Upper lobe of right lung (tissue), 1 donor: ENCODE measurements at regions not wholly inside any gene's neighbourhood (a gene's known extent, or its start where the extent isn't known, plus 50 kb on each side); places are given as distances from the start of the nearest gene placed in this dataset.

ENCODE experiments used
- ATAC-seq: fragments of 200-7000 bp; cut with Tn5 transposase; one replicate; pipeline ENCODE4 v1.9.1; 2020; ENCODE audit warnings: mild to moderate bottlenecking, moderate library complexity
- DNase-seq: peaks from one replicate; pipeline ENCODE4 v3.0.0-alpha.2; 2020
- H3K27ac ChIP-seq: fragments of 200-600 bp; one replicate; pipeline ENCODE4 v1.8.0; 2022
- H3K27me3 ChIP-seq: fragments of 200-600 bp; one replicate; pipeline ENCODE4 v1.8.0; 2022; ENCODE audit warnings: mild to moderate bottlenecking
- H3K36me3 ChIP-seq: fragments of 200-600 bp; one replicate; pipeline ENCODE4 v1.8.0; 2022
- H3K4me1 ChIP-seq: fragments of 200-600 bp; one replicate; pipeline ENCODE4 v1.8.0; 2022
- H3K4me3 ChIP-seq: fragments of 200-600 bp; one replicate; pipeline ENCODE4 v1.8.0; 2022; ENCODE audit warnings: mild to moderate bottlenecking
- H3K9me3 ChIP-seq: fragments of 200-600 bp; one replicate; pipeline ENCODE4 v1.8.0; 2022
- intact Hi-C: fragments of 100-400 bp; cut with DNase I; formaldehyde crosslinking; loops from one replicate; pipeline ENCODE4 v1.11.0; 2022
- TF ChIP-seq, protein P1 (sequence below): fragments of 200-600 bp; IDR thresholded peaks from one replicate; pipeline ENCODE4 v1.8.0; 2022; ENCODE audit warnings: antibody characterized with exemption
- donor health status: DM: no; HTN: yes; CAD: no; lungs with severe emphysema.

DNA sequence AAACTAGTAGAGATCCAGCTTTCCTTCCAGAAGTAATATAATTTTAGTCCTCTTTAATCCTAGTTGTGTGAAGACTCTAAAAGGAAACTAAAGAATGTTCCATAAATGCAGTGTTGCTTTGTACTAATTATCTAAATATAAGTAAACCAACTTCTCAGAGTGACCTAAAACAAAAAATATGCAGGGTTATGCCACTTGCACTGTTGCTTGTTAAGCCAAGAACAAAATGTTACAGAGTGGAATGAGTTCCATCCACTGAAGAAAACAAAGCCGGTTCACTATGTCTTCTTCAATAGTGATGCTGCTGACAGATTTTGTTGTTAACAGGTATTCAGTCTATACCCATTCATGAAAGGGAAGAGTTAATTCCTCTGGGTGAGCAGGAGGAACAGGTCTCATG is 252.0 kb upstream of the DIAPH2 start:
- intact Hi-C loops: no loop called here
- ATAC-seq: no peak
- no peaks in the 10 kb centered on the region for H3K27me3 ChIP-seq
- no peaks in the 10 kb centered on the region for H3K9me3 ChIP-seq
- no peak overlapping the region for H3K4me3 ChIP-seq
- H3K27ac ChIP-seq: peak overlapping the region; percentile 36
- H3K4me1 ChIP-seq: no peaks in the 10 kb centered on the region
- no peak for DNase-seq
- no peaks in the 10 kb centered on the region for H3K36me3 ChIP-seq
- TF ChIP-seq, protein P1, sequence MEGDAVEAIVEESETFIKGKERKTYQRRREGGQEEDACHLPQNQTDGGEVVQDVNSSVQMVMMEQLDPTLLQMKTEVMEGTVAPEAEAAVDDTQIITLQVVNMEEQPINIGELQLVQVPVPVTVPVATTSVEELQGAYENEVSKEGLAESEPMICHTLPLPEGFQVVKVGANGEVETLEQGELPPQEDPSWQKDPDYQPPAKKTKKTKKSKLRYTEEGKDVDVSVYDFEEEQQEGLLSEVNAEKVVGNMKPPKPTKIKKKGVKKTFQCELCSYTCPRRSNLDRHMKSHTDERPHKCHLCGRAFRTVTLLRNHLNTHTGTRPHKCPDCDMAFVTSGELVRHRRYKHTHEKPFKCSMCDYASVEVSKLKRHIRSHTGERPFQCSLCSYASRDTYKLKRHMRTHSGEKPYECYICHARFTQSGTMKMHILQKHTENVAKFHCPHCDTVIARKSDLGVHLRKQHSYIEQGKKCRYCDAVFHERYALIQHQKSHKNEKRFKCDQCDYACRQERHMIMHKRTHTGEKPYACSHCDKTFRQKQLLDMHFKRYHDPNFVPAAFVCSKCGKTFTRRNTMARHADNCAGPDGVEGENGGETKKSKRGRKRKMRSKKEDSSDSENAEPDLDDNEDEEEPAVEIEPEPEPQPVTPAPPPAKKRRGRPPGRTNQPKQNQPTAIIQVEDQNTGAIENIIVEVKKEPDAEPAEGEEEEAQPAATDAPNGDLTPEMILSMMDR: no peak

DNA sequence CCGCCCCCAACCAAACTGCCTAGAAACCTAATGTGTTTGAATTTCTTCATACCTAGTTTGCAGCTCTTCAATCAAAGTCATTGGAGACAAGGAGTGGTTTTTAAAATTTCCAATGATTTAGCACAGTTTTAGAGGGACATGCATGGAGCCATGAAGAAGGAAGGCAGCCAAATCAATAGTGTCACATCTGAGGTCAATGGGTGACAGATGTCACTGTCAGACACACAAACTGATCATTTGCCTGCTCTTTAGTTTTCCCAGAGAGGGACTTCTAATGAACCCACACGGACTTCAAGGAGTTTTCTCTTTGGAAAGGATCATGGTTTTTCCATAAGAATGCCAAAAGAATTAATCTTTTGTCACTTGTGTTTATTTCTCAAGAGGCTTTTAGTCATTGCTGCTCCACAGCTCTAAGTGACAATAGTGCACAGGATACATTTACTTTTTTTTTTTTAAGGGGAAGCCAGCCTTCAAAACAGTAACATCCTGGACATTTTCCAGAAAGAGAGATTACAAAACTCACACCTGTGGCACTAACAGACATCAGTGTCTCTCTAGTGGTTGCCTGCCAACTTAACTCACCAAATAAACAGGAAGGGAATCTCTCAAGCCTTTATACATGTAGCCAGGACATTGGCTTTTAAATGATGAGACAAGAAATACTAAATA is 251.1 kb upstream of the DIAPH2 start:
- no peak overlapping the region for H3K4me3 ChIP-seq
- no peak for ATAC-seq
- H3K36me3 ChIP-seq: no peaks in the 10 kb centered on the region
- intact Hi-C loops: no loop called here
- DNase-seq: no peak
- H3K9me3 ChIP-seq: no peaks in the 10 kb centered on the region
- no peaks in the 10 kb centered on the region for H3K4me1 ChIP-seq
- H3K27me3 ChIP-seq: no peaks in the 10 kb centered on the region
- TF ChIP-seq, protein P1: no peak
- peak overlapping the region; percentile 36 for H3K27ac ChIP-seq

DNA sequence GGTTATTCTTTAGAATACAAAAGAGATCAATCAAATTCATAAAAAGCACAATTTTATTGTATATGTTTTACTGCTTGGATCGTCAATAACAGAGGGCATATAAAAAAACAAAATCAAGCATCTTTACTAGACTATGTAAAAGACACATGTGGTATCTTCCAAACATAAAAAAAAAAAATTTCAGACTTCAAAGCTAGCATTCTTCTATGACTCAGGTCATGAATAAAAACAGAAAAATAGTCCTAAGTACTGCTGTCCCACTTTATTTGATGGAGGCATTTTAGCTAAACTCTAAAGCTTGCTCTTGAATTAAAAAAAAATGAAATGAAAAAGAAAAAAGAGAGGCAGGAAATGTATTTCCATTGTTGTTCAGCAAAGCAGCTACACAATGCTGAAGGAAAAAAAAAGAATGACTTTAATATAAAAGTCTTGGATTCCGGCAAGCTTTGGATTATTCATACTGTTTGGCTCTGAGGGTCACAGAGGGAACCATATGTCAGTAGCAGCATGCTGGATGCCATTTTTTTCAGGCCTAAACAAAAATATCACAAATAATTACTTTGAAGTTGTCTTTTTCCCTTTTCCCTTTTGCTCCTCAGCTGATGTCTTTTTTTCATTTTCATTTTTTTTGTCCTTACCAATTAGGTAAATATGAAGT is 249.1 kb upstream of the DIAPH2 start:
- H3K36me3 ChIP-seq: no peaks in the 10 kb centered on the region
- peak overlapping the region; percentile 11 for H3K27ac ChIP-seq
- no peaks in the 10 kb centered on the region for H3K4me1 ChIP-seq
- H3K4me3 ChIP-seq: no peak overlapping the region
- intact Hi-C loops: no loop called here
- DNase-seq (no peak), ATAC-seq (no peak)
- H3K27me3 ChIP-seq: no peaks in the 10 kb centered on the region
- no peaks in the 10 kb centered on the region for H3K9me3 ChIP-seq
- TF ChIP-seq, protein P1: no peak

DNA sequence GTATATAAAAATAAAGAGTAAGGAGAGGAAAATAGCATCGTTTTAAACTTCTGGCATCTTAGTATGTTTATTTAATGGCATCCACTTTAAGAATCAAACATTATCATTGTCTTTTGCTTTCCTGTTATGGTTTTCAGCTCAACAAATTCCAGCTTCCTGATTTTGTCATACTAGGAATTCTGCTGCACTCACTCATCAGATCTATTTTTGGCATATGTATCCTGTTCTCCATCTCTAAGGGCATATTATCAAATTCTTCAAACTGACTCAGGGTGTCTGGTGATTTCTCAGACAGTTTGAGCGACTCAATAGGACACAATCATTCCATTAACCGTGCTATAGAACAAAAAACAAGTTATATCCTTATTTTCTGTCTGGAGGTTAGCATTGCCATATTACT is 248.5 kb upstream of the DIAPH2 start:
- Histone ChIP-seq H3K4me3 (no peak overlapping the region), H3K4me1 (no peaks in the 10 kb centered on the region), H3K27me3 (no peaks in the 10 kb centered on the region), H3K36me3 (no peaks in the 10 kb centered on the region), H3K27ac (no peak overlapping the region), H3K9me3 (no peaks in the 10 kb centered on the region)
- TF ChIP-seq, protein P1: no peak
- intact Hi-C loops: no loop called here
- DNase-seq (no peak), ATAC-seq (no peak)

DNA sequence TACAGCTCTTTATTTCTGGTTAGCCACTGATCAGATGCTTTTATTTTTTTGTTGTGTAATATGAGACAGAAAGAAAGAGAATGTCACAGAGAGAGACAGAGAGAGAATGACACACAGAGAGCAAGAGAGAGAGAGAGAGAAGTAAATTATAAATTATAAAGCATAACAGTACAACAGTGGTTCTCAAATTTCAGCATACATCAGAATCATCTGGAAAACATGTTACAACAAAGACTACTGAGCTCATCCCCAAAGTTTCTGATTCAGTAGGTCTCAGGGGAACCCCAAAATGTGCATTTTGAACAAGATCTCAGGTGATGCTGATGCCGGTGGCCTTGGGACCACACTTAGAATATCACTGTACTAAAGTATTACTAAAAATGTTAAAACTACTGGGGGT is 245.8 kb upstream of the DIAPH2 start:
- ATAC-seq (no peak), DNase-seq (no peak)
- TF ChIP-seq, protein P1: no peak
- H3K4me3 ChIP-seq: no peak overlapping the region
- no peaks in the 10 kb centered on the region for H3K9me3 ChIP-seq
- no peaks in the 10 kb centered on the region for H3K27me3 ChIP-seq
- H3K4me1 ChIP-seq: no peaks in the 10 kb centered on the region
- intact Hi-C loops: no loop called here
- no peaks in the 10 kb centered on the region for H3K36me3 ChIP-seq
- no peak overlapping the region for H3K27ac ChIP-seq
